Tibial nerve (tissue), 4 donors: ENCODE measurements at regions not wholly inside any gene's neighbourhood (a gene's known extent, or its start where the extent isn't known, plus 50 kb on each side); places are given as distances from the start of the nearest gene placed in this dataset.

Experiments
- DNase-seq, 2 donors: peaks; one replicate each; pipeline ENCODE4 v3.0.0-alpha.2; 2019; ENCODE audit warnings: low spot score in 2 of 2
- H3K27ac ChIP-seq, 4 donors: fragments of 200-600 bp; sonication (generic) in 3 of 4; one replicate each; pipeline ENCODE4 v1.5.1; 2017 to 2019; ENCODE audit warnings: mild to moderate bottlenecking in 1 of 4
- H3K27me3 ChIP-seq, 2 donors: fragments of 200-600 bp; sonication (generic) in 1 of 2; one replicate each; pipeline versions ENCODE4 v1.5.1 to v1.6.0; 2017 to 2019
- H3K36me3 ChIP-seq, 3 donors: fragments of 200-600 bp; sonication (generic); one replicate each; pipeline ENCODE4 v1.5.1; 2018 to 2019
- H3K4me1 ChIP-seq, 4 donors: fragments of 200-600 bp; sonication (generic) in 3 of 4; one replicate each; pipeline ENCODE4 v1.5.1; 2017 to 2019
- H3K4me3 ChIP-seq, 4 donors: fragments of 200-600 bp; sonication (generic) in 3 of 4; one replicate each; pipeline ENCODE4 v1.5.1; 2017 to 2019; ENCODE audit warnings: mild to moderate bottlenecking in 1 of 4, moderate library complexity in 1 of 4
- H3K9me3 ChIP-seq, 4 donors: fragments of 200-600 bp; sonication (generic) in 3 of 4; one replicate each; pipeline ENCODE4 v1.5.1; 2017 to 2019
- CTCF ChIP-seq, 5 experiments: fragments of 200-600 bp in 3 of 5; fragments of 450-650 bp in 2 of 5; sonication (generic) in 3 of 5; IDR thresholded peaks; one replicate each; pipeline ENCODE4 v1.5.1; 2016 to 2019; ENCODE audit warnings: antibody characterized with exemption in 5 of 5, mild to moderate bottlenecking in 3 of 5, moderate library complexity in 2 of 5
- EP300 ChIP-seq, 2 donors: sonication (generic); formaldehyde crosslinking; IDR thresholded peaks; one replicate each; pipeline ENCODE4 v1.6.1; 2017; ENCODE audit warnings: antibody characterized with exemption in 2 of 2, mild to moderate bottlenecking in 1 of 2
- POLR2A ChIP-seq, 2 donors: fragments of 450-650 bp; IDR thresholded peaks; one replicate each; pipeline ENCODE4 v1.6.1; 2017; ENCODE audit warnings: antibody characterized with exemption in 2 of 2, mild to moderate bottlenecking in 2 of 2, moderate library complexity in 2 of 2
- WGBS, 2 donors: methylation state at CpG; one replicate each; pipeline ENCODE4 v1.1.5; 2018; 5-methylcytosine and 5-hydroxymethylcytosine counted together

- no peaks in the 10 kb centered on the region for H3K36me3 ChIP-seq
- no peak for TF ChIP-seq CTCF (IDR thresholded peaks at IDR 0.05)
- no peaks in the 10 kb centered on the region for H3K9me3 ChIP-seq
- DNase-seq = no peak
- peaks cover 0 to 4% (median 0%) of the 10 kb centered on the region in 4 donors for H3K4me1 ChIP-seq
- WGBS, 2 donors = 54 to 59% methylated on average over 19 of the region's 19 CpGs
- no peak overlapping the region for H3K4me3 ChIP-seq
- no peak overlapping the region for H3K27ac ChIP-seq
- H3K27me3 ChIP-seq = no peaks in the 10 kb centered on the region
Measured at GRCh38 chr10:71067098-71067740, 145.2 kb upstream of the UNC5B start.

GRCh38 chr10:71068861-71069271 lies 143.5 kb upstream of the UNC5B start:
- no peaks in the 10 kb centered on the region for H3K27me3 ChIP-seq
- 57 to 63% methylated on average over 6 of the region's 6 CpGs for WGBS, 2 donors
- no peak overlapping the region for H3K27ac ChIP-seq
- TF ChIP-seq CTCF (IDR thresholded peaks at IDR 0.05) (no peak), EP300 (IDR thresholded peaks at IDR 0.05) (no peak), POLR2A (IDR thresholded peaks at IDR 0.05) (no peak)
- H3K36me3 ChIP-seq = no peaks in the 10 kb centered on the region
- H3K9me3 ChIP-seq = no peaks in the 10 kb centered on the region
- no peak for DNase-seq
- H3K4me1 ChIP-seq = peaks cover 0 to 4% (median 0%) of the 10 kb centered on the region in 4 donors
- no peak overlapping the region for H3K4me3 ChIP-seq

- no peaks in the 10 kb centered on the region for H3K36me3 ChIP-seq
- no peaks in the 10 kb centered on the region for H3K27me3 ChIP-seq
- no peak for DNase-seq
- peaks cover 0 to 4% (median 0%) of the 10 kb centered on the region in 4 donors for H3K4me1 ChIP-seq
- WGBS, 2 donors = 81 to 86% methylated on average over 22 to 24 of the region's 24 CpGs
- TF ChIP-seq EP300 (IDR thresholded peaks at IDR 0.05) (no peak), CTCF (IDR thresholded peaks at IDR 0.05) (no peak), POLR2A (IDR thresholded peaks at IDR 0.05) (no peak)
- H3K9me3 ChIP-seq = no peaks in the 10 kb centered on the region
- no peak overlapping the region for H3K4me3 ChIP-seq
- H3K27ac ChIP-seq = no peak overlapping the region
Measured at GRCh38 chr10:71069909-71070666, 142.3 kb upstream of the UNC5B start.

- 44 to 70% methylated on average over 2 of the region's 2 CpGs for WGBS, 2 donors
Measured at GRCh38 chr10:71070741-71071140, 141.6 kb upstream of the UNC5B start.

More at GRCh38 chr10:71070741-71071140, 141.6 kb upstream of the UNC5B start:
- no peak for DNase-seq
- Histone ChIP-seq H3K27me3 (no peaks in the 10 kb centered on the region), H3K4me3 (no peak overlapping the region), H3K27ac (no peak overlapping the region), H3K36me3 (no peaks in the 10 kb centered on the region), H3K9me3 (no peaks in the 10 kb centered on the region), H3K4me1 (peaks cover 0 to 4% (median 0%) of the 10 kb centered on the region in 4 donors)
- TF ChIP-seq CTCF (IDR thresholded peaks at IDR 0.05) = no peak
- no peak for TF ChIP-seq EP300 (IDR thresholded peaks at IDR 0.05)
- no peak for TF ChIP-seq POLR2A (IDR thresholded peaks at IDR 0.05)
